ENCODE measurements at regions not wholly inside any gene's neighbourhood (a gene's known extent, or its start where the extent isn't known, plus 50 kb on each side); places are given as distances from the start of the nearest gene placed in this dataset.

DNA sequence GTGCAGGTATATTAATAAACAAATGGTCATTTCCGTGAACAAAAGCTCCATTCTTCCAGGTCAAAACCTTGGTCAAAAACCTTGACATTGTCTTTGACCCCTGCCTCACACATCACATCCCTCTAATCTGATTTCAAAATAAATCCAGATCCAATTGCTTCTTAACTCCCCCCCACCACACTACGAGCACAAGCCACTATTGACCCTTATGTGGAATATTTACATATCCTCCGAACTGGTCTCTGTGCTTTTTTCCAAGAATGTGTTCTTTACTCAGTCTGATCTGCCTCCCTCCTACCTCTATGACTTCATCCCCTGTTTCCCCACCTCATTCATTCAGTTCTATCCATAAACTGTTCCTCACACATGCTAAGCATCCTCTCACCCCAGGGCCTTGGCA, 313.6 kb upstream of the NPVF start:
- Mint-ChIP-seq H3K9me3 (no peaks in the 10 kb centered on the region), H3K27me3 (peaks cover 31 to 60% (median 36%) of the 10 kb centered on the region in 3 donors), H3K4me1 (no peaks in the 10 kb centered on the region), H3K27ac (no peak overlapping the region), H3K36me3 (no peaks in the 10 kb centered on the region), H3K4me3 (no peak overlapping the region)
- DNase-seq (no peak), ATAC-seq (ENCODE audit: low read depth in 2 of 2) (no peak)

- no peak overlapping the region for H3K27ac Mint-ChIP-seq
- no peaks in the 10 kb centered on the region for H3K36me3 Mint-ChIP-seq
- DNase-seq (no peak), ATAC-seq (ENCODE audit: low read depth in 2 of 2) (no peak)
- no peak overlapping the region for H3K4me3 Mint-ChIP-seq
- H3K27me3 Mint-ChIP-seq, result peaks cover 31 to 63% (median 44%) of the 10 kb centered on the region in 3 donors
- no peaks in the 10 kb centered on the region for H3K9me3 Mint-ChIP-seq
- H3K4me1 Mint-ChIP-seq, result no peaks in the 10 kb centered on the region
Observed at GRCh38 chr7:25543210-25543609, 314.9 kb upstream of the NPVF start.

DNA sequence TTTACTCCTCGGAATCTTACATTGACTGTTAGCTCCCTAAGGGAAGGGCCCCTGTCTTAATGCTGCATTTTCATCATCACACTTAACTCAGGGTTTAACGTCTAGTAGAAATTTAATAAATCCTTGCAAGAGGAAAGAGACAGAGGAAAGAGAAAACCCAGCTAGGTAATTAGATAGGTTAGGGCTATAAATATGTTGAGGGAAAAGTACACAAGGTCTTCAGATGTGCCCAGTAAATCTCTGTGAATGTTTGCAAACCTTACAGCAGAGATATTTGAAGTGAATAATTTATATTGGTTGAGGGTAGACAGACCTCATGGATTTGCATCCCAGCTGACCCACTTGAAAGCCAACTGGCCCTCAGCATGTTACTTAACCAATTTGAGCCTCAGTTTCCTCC, 315.5 kb upstream of the NPVF start:
- ATAC-seq (ENCODE audit: low read depth in 2 of 2) (no peak), DNase-seq (no peak)
- Mint-ChIP-seq H3K27ac (no peak overlapping the region), H3K36me3 (no peaks in the 10 kb centered on the region), H3K4me3 (no peak overlapping the region), H3K27me3 (peaks cover 31 to 64% (median 42%) of the 10 kb centered on the region in 3 donors), H3K4me1 (no peaks in the 10 kb centered on the region), H3K9me3 (no peaks in the 10 kb centered on the region)

DNA sequence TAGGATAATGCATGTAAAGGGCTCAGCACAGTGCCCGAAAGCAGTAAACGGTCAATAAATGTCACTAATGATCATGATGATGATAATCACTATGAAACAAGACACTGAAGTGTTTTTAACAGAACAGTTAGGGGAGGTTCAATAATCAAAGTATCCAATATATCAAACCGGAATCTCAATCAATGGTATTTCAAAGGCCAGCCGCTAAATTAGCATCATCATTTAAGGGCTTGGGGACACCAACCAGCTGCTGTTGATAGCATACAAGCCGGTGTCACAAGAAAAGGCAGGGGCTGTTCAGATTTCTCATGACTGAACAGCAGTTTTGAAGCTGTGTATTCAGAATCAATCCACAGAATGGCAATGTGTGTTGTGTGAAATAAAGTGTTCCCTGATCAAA, 316.0 kb upstream of the NPVF start:
- Mint-ChIP-seq H3K4me1 (no peaks in the 10 kb centered on the region), H3K27ac (no peak overlapping the region), H3K36me3 (no peaks in the 10 kb centered on the region), H3K27me3 (peaks cover 28 to 60% (median 37%) of the 10 kb centered on the region in 3 donors), H3K4me3 (no peak overlapping the region), H3K9me3 (no peaks in the 10 kb centered on the region)
- DNase-seq, result no peak
- no peak for ATAC-seq (ENCODE audit: low read depth in 2 of 2)

GRCh38 chr7:25545124-25546008, 317.1 kb upstream of the NPVF start:
- no peak overlapping the region for H3K27ac Mint-ChIP-seq
- DNase-seq (no peak), ATAC-seq (ENCODE audit: low read depth in 2 of 2) (no peak)
- no peaks in the 10 kb centered on the region for H3K9me3 Mint-ChIP-seq
- H3K4me1 Mint-ChIP-seq, result no peaks in the 10 kb centered on the region
- H3K4me3 Mint-ChIP-seq, result no peak overlapping the region
- no peaks in the 10 kb centered on the region for H3K36me3 Mint-ChIP-seq
- H3K27me3 Mint-ChIP-seq, result peaks cover 28 to 69% (median 48%) of the 10 kb centered on the region in 3 donors

- no peaks in the 10 kb centered on the region for H3K4me1 Mint-ChIP-seq
- H3K27me3 Mint-ChIP-seq, result peaks cover 33 to 78% (median 57%) of the 10 kb centered on the region in 3 donors
- DNase-seq (no peak), ATAC-seq (ENCODE audit: low read depth in 2 of 2) (no peak)
- no peaks in the 10 kb centered on the region for H3K36me3 Mint-ChIP-seq
- H3K4me3 Mint-ChIP-seq, result no peak overlapping the region
- no peaks in the 10 kb centered on the region for H3K9me3 Mint-ChIP-seq
- no peak overlapping the region for H3K27ac Mint-ChIP-seq
Observed at GRCh38 chr7:25546306-25546705, 318.0 kb upstream of the NPVF start.

DNA sequence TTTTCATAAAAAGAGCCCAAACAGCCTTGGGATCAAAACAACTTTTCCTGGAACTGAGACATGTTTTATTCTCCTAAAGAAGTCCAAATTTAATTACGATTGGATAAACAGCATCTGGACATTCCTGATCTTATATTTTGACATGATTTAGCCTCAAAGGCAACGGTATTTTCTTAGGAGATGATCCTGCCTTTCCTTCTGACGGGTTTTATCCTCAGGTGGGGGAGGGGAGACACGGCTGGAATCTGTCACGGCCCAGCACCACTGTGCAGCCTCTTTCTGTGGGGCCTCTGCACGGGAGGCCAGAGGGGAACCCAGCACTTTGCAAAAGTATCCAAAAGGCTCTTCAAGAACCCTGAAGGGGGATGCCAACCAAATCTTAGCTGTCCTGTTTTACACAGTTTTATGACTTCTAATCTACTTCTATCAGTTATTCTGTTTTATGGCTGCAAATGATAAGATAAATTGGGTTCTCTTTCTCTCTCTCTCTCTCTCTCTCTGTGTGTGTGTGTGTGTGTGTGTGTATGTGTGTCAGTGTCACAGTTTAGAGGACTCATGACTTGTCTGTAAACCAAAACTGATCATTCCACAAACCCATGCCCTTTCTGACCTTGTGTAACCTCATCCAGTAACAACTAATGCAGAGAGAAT, 321.1 kb upstream of the NPVF start:
- no peaks in the 10 kb centered on the region for H3K36me3 Mint-ChIP-seq

DNA sequence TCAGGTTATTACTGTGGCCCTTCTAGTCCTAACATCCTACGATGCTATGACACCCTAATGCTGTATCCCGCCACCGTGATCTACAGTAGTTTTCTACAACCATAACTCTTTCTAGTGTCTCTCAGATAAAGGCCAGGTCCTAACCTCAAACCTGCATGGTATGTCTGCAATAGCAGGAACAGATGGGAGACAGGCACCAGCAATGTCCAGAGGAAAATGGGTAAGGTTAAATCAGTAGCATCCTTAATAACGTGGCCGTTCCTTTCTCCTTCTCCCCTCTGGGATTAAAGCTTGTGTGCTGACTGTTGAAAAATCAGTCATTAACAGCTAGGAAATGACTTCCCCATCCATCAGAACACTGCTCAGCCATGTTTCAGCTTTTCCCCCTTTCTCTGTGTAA, 321.9 kb upstream of the NPVF start:
- H3K4me1 Mint-ChIP-seq, result no peaks in the 10 kb centered on the region
- no peak for DNase-seq
- H3K27ac Mint-ChIP-seq, result no peak overlapping the region
- H3K36me3 Mint-ChIP-seq, result no peaks in the 10 kb centered on the region
- H3K4me3 Mint-ChIP-seq, result no peak overlapping the region
- no peak for ATAC-seq (ENCODE audit: low read depth in 2 of 2)
- peaks cover 17 to 57% (median 44%) of the 10 kb centered on the region in 3 donors for H3K27me3 Mint-ChIP-seq
- H3K9me3 Mint-ChIP-seq, result no peaks in the 10 kb centered on the region

More for the DNA sequence above, 321.1 kb upstream of the NPVF start:
- Mint-ChIP-seq H3K4me1 (no peaks in the 10 kb centered on the region), H3K27me3 (peaks cover 17 to 60% (median 44%) of the 10 kb centered on the region in 3 donors), H3K27ac (peak overlapping the region in 1 of 6 donors; percentile 44), H3K4me3 (no peak overlapping the region), H3K9me3 (no peaks in the 10 kb centered on the region)
- no peak for DNase-seq
- no peak for ATAC-seq (ENCODE audit: low read depth in 2 of 2)

GRCh38 chr7:25552998-25553397, 324.7 kb upstream of the NPVF start:
- ATAC-seq (ENCODE audit: low read depth in 2 of 2), result no peak
- no peak overlapping the region for H3K4me3 Mint-ChIP-seq
- no peak for DNase-seq
- peaks cover 5 to 48% (median 27%) of the 10 kb centered on the region in 3 donors for H3K27me3 Mint-ChIP-seq
- no peaks in the 10 kb centered on the region for H3K9me3 Mint-ChIP-seq
- no peaks in the 10 kb centered on the region for H3K36me3 Mint-ChIP-seq
- peaks cover 0 to 6% (median 0%) of the 10 kb centered on the region in 3 donors for H3K4me1 Mint-ChIP-seq
- H3K27ac Mint-ChIP-seq, result no peak overlapping the region

DNA sequence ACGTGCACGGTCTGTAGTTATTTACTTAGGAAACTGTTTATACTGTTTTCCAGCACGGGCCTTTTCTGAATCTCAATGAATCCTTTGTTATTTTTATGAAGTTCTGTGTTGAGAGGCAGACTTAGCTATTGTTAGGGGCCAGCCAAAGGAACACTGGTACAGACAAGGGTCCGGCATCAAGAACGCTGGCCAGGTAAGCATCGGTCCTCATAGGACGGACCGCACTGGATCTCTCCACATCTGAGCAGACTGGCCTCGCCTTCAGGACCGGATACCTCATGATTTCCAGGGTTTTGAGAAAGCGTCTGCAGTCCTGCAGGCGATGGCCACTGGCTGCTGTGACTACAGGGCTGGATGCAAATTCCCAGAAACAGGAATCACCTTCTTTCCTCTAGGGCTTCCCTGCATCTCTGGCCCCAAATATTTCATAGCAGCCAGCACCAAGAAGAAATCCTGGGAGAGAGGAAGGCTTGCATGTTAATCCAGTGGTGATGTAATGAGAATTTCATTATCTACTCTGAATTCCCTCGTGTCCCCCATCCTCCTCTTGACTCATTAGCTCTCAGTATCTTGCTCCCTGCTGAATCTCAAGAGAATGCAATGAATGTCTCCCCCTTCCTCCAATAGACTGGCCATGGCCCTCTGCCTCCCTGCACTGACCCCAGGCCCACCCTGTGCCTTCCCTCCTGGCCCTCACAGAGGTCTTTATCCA, 325.4 kb upstream of the NPVF start:
- H3K9me3 Mint-ChIP-seq, result peaks cover 0 to 6% (median 2%) of the 10 kb centered on the region in 7 donors
- H3K4me1 Mint-ChIP-seq, result peaks cover 0 to 6% (median 0%) of the 10 kb centered on the region in 3 donors
- no peak overlapping the region for H3K4me3 Mint-ChIP-seq
- DNase-seq, result no peak
- H3K27me3 Mint-ChIP-seq, result peaks cover 10 to 40% (median 29%) of the 10 kb centered on the region in 3 donors
- ATAC-seq (ENCODE audit: low read depth in 2 of 2), result no peak
- H3K36me3 Mint-ChIP-seq, result no peaks in the 10 kb centered on the region
- no peak overlapping the region for H3K27ac Mint-ChIP-seq

- ATAC-seq (ENCODE audit: low read depth in 2 of 2), result no peak
- Mint-ChIP-seq H3K36me3 (no peaks in the 10 kb centered on the region), H3K27ac (peak overlapping the region in 2 of 6 donors; percentile 2 to 3), H3K4me3 (no peak overlapping the region), H3K27me3 (peaks cover 7 to 31% (median 18%) of the 10 kb centered on the region in 3 donors), H3K9me3 (peaks cover 0 to 7% (median 2%) of the 10 kb centered on the region in 7 donors), H3K4me1 (peaks cover 0 to 6% (median 0%) of the 10 kb centered on the region in 3 donors)
- no peak for DNase-seq
Observed at GRCh38 chr7:25557379-25557917, 329.2 kb upstream of the NPVF start.

DNA sequence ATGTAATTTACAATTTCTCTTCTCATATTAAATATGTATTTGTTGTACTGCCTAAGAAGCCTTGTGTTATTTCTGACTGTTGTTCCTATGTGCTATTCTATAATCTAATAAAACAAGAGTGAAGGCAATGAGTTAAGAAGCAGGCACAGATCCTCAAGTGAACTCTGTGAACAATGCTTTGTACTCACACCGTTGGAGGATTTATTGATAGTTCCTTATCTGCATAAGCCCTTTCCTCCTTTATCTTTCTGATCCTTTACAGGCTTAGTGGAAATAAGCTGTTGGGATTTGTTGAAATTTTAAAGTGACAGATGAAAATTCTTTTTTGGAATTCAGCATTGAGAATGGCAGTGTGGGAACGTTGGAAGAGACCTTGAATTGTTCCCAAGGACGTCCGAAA, 329.6 kb upstream of the NPVF start:
- no peak for ATAC-seq (ENCODE audit: low read depth in 2 of 2)
- Mint-ChIP-seq H3K9me3 (peaks cover 0 to 7% (median 2%) of the 10 kb centered on the region in 7 donors), H3K27me3 (peaks cover 7 to 31% (median 15%) of the 10 kb centered on the region in 3 donors), H3K27ac (no peak overlapping the region), H3K4me1 (peaks cover 0 to 6% (median 0%) of the 10 kb centered on the region in 3 donors), H3K4me3 (no peak overlapping the region), H3K36me3 (no peaks in the 10 kb centered on the region)
- DNase-seq, result no peak

- H3K36me3 Mint-ChIP-seq, result no peaks in the 10 kb centered on the region
Observed at GRCh38 chr7:25558605-25559004, 330.3 kb upstream of the NPVF start.

More at GRCh38 chr7:25558605-25559004, 330.3 kb upstream of the NPVF start:
- H3K4me1 Mint-ChIP-seq, result peaks cover 0 to 6% (median 0%) of the 10 kb centered on the region in 3 donors
- DNase-seq, result no peak
- peaks cover 7 to 31% (median 13%) of the 10 kb centered on the region in 3 donors for H3K27me3 Mint-ChIP-seq
- no peak overlapping the region for H3K27ac Mint-ChIP-seq
- ATAC-seq (ENCODE audit: low read depth in 2 of 2), result no peak
- peaks cover 0 to 7% (median 2%) of the 10 kb centered on the region in 7 donors for H3K9me3 Mint-ChIP-seq
- no peak overlapping the region for H3K4me3 Mint-ChIP-seq

All from naive B cell (primary cell).